H1 (cell line): ENCODE measurements at regions not wholly inside any gene's neighbourhood (a gene's known extent, or its start where the extent isn't known, plus 50 kb on each side); places are given as distances from the start of the nearest gene placed in this dataset.

Experiments
- ASH2L ChIP-seq: fragments of 200-600, 300-600 bp; sonication (generic); IDR thresholded peaks from one replicate; pipeline ENCODE4 v1.7.1; 2017; ENCODE audit warnings: low read length
- BCL11A ChIP-seq, 2 experiments: IDR thresholded peaks; one replicate each; pipeline ENCODE4 v1.6.1; 2011; ENCODE audit warnings: low read depth in 2 of 2, low read length in 2 of 2, mild to moderate bottlenecking in 2 of 2
- CTCF ChIP-seq, 3 experiments: IDR thresholded peaks; 1 replicate in 2 of 3; 2 replicates in 1 of 3; pipeline versions ENCODE4 v1.5.1 to v1.6.1; 2011; ENCODE audit warnings: low read length in 3 of 3, mild to moderate bottlenecking in 3 of 3, inconsistent platforms in 2 of 3, low read depth in 1 of 3, moderate library complexity in 1 of 3; ENCODE audit not compliant: insufficient read depth in 1 of 3; ENCODE audit errors: control extremely low read depth in 1 of 3
- ZNF274 ChIP-seq: IDR thresholded peaks from 2 replicates; pipeline ENCODE4 v1.7.0; 2012; ENCODE audit warnings: low read length, borderline replicate concordance; ENCODE audit errors: extremely low read depth

- TF ChIP-seq CTCF (IDR thresholded peaks at IDR 0.05; ENCODE audit: control extremely low read depth in 1 of 3, insufficient read depth in 1 of 3, low read depth in 1 of 3, low read length in 3 of 3) (no peak), ASH2L (no peak), BCL11A (IDR thresholded peaks at IDR 0.05; ENCODE audit: low read depth in 2 of 2, low read length in 2 of 2) (no peak), ZNF274 (no peak)
These were observed 642.2 kb downstream of the C4orf33 start (continued) for GRCh38 chr4:129738175-129738574.
